ENCODE measurements at regions not wholly inside any gene's neighbourhood (a gene's known extent, or its start where the extent isn't known, plus 50 kb on each side); places are given as distances from the start of the nearest gene placed in this dataset.

DNA sequence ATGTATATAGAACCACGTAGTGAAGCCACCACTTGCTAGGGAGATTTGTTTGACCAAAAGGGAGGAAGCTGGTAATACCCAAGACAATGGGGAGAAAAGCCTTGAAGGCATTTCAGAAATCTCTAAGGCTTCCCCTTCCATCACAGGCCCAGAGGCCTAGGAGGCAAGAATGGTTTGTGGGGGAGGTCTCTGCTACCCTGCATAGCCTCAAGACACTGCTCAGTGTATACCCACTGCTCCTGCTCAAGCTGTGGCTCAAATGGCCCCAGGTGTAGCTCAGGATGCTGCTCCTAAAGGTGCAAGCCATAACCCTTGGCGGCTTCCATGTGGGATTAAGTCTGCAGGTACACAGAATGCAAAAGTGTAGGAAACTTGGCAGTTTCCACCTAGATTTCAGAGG, 1105.8 kb downstream of the GATA3 start:
- TF ChIP-seq, protein P1, sequence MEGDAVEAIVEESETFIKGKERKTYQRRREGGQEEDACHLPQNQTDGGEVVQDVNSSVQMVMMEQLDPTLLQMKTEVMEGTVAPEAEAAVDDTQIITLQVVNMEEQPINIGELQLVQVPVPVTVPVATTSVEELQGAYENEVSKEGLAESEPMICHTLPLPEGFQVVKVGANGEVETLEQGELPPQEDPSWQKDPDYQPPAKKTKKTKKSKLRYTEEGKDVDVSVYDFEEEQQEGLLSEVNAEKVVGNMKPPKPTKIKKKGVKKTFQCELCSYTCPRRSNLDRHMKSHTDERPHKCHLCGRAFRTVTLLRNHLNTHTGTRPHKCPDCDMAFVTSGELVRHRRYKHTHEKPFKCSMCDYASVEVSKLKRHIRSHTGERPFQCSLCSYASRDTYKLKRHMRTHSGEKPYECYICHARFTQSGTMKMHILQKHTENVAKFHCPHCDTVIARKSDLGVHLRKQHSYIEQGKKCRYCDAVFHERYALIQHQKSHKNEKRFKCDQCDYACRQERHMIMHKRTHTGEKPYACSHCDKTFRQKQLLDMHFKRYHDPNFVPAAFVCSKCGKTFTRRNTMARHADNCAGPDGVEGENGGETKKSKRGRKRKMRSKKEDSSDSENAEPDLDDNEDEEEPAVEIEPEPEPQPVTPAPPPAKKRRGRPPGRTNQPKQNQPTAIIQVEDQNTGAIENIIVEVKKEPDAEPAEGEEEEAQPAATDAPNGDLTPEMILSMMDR (IDR thresholded peaks at IDR 0.05; ENCODE audit: insufficient read depth, low read depth, low read length): no peak
- TF ChIP-seq EZH2 (IDR thresholded peaks at IDR 0.05; ENCODE audit: insufficient read depth, low read length): no peak
